Thyroid gland (tissue), 4 donors: ENCODE measurements at regions not wholly inside any gene's neighbourhood (a gene's known extent, or its start where the extent isn't known, plus 50 kb on each side); places are given as distances from the start of the nearest gene placed in this dataset.

Experiments used
- POLR2A ChIP-seq, 2 donors: fragments of 450-650 bp; IDR thresholded peaks; one replicate each; pipeline ENCODE4 v1.6.1; 2017; ENCODE audit warnings: antibody characterized with exemption in 2 of 2, mild to moderate bottlenecking in 2 of 2, moderate library complexity in 1 of 2
- TF ChIP-seq, protein P1 (sequence below), 6 experiments: fragments of 200-600 bp in 3 of 6; fragments of 450-650 bp in 3 of 6; sonication (generic) in 3 of 6; IDR thresholded peaks; one replicate each; pipeline ENCODE4 v1.5.1; 2016 to 2019; ENCODE audit warnings: antibody characterized with exemption in 6 of 6, mild to moderate bottlenecking in 2 of 6, inconsistent platforms in 1 of 6, moderate library complexity in 1 of 6

DNA sequence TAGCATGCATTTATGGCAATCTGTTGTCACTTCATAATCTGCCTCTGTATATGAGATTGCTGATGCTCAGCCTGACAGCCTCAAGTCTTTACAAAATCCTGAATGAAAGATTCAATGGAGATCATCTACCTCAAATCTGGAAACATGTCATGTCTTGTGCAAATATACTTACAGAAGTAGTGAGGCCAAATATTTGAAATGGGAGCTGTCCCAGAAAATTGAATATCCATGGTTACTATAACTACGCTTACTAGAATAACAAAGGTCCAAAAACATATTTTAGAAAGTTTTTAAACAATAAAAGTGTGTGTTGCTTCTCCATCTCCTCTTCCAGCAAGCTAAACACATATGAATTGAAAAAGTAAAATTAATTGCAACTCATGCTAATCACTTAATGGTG, 133.2 kb upstream of the DPH6 start:
- TF ChIP-seq, protein P1, sequence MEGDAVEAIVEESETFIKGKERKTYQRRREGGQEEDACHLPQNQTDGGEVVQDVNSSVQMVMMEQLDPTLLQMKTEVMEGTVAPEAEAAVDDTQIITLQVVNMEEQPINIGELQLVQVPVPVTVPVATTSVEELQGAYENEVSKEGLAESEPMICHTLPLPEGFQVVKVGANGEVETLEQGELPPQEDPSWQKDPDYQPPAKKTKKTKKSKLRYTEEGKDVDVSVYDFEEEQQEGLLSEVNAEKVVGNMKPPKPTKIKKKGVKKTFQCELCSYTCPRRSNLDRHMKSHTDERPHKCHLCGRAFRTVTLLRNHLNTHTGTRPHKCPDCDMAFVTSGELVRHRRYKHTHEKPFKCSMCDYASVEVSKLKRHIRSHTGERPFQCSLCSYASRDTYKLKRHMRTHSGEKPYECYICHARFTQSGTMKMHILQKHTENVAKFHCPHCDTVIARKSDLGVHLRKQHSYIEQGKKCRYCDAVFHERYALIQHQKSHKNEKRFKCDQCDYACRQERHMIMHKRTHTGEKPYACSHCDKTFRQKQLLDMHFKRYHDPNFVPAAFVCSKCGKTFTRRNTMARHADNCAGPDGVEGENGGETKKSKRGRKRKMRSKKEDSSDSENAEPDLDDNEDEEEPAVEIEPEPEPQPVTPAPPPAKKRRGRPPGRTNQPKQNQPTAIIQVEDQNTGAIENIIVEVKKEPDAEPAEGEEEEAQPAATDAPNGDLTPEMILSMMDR (IDR thresholded peaks at IDR 0.05), result no peak
- TF ChIP-seq POLR2A (IDR thresholded peaks at IDR 0.05), result no peak
